ENCODE measurements at regions not wholly inside any gene's neighbourhood (a gene's known extent, or its start where the extent isn't known, plus 50 kb on each side); places are given as distances from the start of the nearest gene placed in this dataset.

- TF ChIP-seq CTCF (IDR thresholded peaks at IDR 0.05; ENCODE audit: low read length), result no peak
- no peak for TF ChIP-seq EZH2 (IDR thresholded peaks at IDR 0.05; ENCODE audit: borderline replicate concordance, low read length)
Observed at GRCh38 chr10:33501161-33501560, 166.7 kb upstream of the NRP1 start.

Measured in OCI-LY1 (cell line).